ENCODE measurements at regions not wholly inside any gene's neighbourhood (a gene's known extent, or its start where the extent isn't known, plus 50 kb on each side); places are given as distances from the start of the nearest gene placed in this dataset.
A peak's percentile ranks its signal among the peaks of the same experiment; 100 is the strongest.
"Not testable (repeated sequence)": the region's sequence is repeated elsewhere in the genome, so short reads cannot be mapped to it uniquely, and the experiment has no call there.

DNA sequence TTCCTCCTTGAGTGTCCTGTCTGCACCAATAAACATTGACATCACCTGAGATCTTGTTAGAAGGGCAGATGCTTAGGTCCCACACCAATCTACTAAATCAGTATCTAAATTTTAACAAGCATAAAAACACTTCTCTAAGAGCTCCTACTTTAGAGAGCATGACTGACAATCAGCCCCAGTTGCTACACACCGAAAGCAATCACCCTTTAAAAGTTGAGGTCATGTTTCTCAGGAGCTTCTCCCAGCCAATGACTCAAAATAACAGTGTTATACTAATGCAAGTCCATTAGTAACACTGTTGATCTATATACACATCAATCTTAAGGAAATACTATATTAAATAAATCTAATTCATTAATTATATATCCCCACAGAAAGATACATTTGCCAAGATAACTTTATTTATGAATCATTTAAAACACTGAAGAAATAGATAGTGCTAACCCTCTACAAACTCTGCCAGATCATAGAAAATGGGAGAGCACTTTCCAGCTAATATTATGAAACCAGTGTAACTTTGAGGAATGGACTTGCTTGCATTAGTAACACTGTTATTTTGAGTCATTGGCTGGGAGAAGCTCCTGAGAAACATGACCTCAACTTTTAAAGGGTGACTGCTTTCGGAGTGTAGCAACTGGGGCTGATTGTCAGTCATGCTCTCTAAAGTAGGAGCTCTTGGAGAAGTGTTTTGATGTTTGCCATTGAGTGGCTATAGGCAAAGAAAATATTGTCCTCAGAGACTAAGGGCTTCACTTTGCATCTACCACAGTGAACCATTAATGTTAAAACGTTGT, 109.8 kb upstream of the HDX start:
- no peak for DNase-seq

DNA sequence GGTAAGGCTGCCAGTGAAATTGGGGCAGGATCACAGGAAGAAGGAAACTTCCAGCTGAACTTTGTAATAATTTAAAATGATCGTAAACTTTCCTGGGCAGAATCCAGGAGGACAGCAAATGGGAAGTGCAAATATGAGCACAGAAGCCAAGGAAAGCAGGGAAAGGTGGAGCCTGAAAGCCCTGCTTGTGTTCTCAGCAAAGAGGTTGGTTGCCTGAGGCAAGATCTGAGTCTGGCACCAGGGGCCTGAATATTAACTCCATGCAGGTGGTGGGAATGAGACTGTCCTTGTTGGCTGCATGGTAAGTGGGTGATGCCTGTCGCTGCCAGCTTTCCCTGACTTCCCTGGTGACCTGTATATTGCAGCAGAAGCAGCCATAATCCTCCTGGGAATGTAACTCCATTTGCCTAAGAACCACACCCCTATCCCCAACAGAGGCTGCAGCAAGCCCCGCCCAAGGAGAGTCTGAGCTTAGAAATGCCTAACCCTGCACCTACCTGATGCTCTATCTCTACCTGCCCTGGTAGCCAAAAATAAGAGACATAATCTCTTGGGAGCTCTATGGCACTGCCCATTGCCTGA, 132.0 kb upstream of the HDX start:
- DNase-seq, result no peak

DNA sequence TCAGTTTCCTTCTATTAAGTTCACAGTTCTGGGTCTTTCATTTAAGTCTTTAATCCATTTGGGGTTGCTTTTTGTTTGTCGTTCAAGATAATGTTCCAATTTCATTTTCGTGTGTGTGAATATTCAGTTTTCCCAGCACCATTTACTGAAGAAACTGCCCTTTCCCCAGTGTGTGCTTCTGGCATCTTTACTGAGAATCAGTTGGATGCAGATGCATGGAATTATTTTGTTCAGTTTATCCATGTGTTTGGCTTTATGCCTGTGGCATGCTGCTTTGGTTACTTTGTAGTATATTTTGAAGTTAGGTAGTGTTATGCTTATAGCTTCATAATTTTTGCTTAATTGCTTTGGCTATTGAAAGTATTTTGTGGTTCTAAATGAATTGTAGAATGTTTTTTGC, 163.8 kb upstream of the HDX start:
- DNase-seq, result no peak

DNA sequence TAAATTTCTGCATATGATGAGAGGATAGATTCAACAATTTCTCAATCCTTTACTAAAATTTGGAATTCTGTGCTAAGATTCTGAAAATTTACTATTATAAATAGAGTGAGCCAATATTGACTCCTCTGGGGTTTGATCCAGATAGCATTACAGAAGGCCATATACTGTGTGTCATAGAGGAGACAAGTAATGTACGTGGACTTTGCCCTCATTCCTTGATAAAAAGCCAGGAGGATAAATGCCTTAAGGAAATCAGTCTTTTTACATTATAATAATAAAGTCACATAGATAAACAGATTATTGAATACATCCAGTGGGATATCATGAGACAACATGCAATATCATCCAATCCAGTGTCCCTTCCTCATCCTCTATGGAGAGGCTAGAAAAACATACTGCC, 188.0 kb upstream of the HDX start:
- DNase-seq, result no peak

DNA sequence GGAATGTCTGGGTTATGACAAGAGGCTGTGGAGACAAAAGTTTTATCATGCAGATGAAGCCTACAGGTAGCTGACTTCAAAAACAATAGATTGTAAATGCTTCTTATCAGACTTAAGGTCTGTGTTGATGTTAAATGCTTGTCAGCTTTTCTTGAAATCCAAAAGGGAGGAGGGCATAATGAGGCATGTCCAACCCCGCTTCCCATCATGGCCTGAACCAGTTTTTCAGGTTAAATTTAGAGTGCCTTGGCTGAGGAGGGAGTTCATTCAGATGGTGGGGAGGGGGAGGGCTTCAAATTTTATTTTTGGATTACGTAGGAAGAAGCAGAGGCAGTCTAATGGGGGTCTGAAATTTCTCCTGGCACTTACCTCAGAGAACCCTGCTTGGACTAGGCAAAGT, 207.7 kb upstream of the HDX start:
- DNase-seq, result no peak

DNA sequence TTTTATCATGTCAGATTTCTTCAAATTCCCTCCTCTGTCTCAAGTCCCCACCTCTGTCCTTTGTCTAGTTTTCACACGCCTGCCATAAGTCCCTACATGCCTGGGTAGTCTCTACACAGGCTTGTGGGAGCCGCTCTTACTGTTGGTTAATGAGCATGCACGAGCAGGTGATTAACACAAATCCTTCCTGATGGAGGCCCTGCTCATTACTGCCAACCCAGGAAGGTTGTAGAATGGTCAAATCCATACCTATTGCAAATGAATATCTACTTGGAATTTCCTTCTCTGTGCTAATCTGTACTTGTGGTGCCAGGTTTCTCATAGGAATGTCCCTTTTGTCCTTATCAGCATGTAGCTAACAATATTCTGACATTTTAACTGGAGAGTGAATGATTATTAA, 208.4 kb upstream of the HDX start:
- DNase-seq, result no peak

DNA sequence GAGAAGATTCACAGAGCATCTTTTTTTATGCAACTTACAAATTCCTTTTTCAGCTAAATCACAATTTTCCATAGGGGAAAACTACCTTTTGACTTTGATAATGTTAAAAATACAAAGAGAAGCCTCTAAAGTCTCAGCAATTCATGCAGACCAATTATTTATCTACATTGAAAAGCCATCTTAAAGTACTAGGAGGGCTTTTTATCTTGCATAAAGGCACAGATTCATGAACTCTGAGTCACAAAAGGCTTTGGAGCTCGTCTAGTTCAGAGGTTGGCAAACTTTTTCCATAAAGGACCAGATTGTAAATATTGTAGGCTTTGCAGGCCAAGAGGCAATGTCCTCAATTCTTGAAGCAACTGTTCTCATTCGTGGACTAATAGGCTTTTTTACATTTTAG, 210.4 kb upstream of the HDX start:
- no peak for DNase-seq

DNA sequence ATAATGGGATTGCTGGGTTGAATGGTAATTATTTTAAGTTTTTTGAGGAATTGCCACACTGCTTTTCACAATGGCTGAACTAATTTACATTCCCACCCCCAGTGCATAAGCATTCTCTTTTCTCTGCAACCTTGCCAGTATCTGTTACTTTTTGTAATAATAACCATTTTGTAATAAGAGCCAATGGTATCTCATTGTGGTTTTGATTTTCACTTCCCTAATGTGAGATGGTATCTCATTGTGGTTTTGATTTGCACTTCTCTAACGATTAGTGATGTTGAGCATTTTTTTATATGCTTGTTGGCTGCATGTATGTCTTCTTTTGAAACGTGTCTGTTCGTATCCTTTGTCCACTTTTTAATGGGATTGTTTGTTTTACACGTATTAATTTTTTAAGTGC, 213.1 kb upstream of the HDX start:
- DNase-seq, result no peak

DNA sequence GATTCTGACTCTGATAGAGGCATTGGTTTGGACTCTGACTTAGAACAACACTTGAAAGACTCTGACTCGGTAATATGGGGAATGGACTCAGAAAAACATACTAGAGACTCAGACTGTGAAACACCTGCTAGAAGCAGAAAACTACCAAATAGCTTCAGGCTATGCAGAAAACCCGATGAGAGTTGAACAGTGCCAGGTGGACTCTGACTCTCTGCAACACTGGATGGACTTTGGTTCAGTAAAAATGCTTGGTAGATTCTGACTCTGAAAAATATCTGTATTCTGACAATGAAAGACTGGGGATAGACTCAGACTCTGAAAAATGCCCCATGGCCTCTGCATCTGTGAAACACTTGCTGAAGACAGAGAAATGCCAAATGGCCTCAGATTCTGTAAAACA, 215.1 kb upstream of the HDX start:
- DNase-seq, result no peak

DNA sequence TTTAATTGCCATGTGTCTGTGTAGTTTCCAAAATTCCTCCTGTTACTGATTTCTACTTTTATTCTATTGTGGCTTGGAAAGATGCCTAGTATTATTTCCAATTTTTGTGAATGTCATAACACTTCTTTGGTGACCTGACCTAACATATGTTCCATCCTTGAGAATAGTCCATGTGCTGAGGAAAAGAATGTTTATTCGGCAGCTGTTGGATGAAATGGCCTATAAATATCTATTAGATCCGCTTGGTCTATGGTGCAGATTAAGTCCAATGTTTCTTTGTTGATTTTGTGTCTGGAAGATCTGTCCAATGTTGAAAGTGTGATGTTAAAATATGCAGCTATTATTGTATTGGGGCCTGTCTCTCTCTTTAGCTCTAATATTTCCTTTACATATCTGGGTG, 219.2 kb upstream of the HDX start:
- DNase-seq, result no peak

DNA sequence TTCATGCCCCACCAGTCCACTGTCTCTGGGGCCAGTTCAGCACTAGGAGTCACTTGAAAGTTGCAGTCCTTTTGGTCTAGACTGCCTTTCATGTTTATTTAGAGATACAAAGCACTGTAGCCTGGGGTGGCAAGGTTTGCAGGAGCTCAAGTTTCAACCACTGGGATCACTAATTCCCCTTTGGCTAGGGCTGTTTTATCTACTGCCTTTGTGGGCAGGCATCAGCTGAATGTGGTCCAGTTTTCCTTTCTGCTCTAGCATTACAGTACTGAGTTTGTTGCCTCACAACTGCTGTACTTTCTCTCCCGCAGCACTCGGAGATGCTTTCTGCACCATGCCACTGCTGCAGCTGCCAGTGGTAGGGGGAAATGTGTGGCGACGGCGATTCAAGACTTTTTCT, 222.3 kb upstream of the HDX start:
- DNase-seq, result no peak

DNA sequence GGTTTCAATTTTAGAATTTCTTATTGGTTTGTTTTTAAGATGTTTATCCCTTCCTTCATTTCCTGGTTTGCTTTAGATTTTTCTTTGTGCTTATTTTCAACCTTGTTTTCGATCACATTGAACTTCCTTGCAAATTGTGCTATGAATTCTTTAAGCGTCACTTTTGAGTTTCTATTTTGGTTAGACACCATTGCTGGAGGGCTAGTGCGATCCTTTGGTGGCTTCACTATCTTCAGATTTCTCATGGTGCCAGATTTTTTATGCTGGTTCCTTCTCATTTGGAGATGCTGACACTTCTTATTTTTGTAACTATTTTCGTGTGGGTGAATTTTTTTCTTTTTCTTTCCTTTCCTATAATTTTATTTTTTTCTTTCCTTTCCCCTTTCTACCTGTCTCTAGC, 227.2 kb upstream of the HDX start:
- no peak for DNase-seq

DNA sequence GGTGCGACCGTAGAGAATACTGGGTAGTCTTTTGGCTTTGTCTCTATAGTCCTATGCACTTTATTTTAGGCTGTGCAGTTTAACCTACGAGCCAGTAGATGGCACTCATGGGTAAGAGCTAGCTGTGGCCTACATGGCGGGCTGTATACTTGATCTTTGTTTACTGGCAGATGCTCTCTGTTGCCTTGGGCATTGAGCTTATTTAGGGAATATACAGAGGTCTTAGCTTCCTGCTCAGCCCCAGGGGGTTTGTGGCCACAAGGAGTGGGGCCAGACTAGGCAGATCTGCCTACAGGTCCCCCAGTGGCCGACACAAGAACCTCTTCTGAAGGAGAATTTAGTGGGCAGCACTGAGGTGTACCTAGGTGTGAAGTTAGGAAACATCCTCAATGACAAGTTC, 227.6 kb upstream of the HDX start:
- DNase-seq, result peak in 8 of 56 donors; percentile 0 to 5 (median 2)

DNA sequence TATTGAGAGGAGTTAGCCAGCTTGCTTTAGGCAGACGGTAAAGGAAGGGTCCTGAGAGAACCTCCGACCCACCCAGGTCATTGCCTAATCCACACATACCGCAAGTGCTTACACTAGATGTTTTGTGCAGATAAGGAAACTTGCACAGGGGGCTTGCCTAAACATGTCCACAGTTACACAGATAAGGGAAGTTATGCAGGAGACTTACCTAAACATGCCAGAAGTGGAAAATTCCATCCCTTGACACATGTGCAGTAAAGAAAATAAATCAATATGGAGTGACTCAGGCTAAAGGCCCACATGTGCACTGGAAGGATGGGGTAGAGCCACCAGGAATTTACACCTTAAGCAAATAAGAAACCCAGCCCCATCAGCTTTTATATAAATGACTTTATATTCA, 232.8 kb upstream of the HDX start:
- DNase-seq, result peak in 1 of 56 donors; percentile 0

DNA sequence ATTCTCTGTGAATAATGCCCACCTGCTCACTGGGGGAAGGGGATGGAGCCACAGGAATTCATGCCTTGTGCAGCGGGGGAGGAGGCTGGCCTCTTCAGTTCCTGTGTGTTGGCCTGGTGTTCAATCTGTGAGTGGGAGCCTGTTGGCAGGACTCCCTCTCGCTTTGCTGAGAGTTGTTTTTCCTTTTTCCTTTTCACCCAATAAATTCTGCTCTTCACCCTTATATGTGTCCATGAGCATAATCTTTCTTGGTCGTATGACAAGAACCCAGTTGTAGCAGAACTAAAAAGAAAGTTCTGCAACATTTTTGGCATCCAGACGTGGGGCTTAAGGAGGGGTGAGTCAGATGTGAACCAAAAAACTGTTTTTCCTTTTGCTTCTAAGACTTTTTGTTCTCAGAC, 235.2 kb upstream of the HDX start:
- no peak for DNase-seq

DNA sequence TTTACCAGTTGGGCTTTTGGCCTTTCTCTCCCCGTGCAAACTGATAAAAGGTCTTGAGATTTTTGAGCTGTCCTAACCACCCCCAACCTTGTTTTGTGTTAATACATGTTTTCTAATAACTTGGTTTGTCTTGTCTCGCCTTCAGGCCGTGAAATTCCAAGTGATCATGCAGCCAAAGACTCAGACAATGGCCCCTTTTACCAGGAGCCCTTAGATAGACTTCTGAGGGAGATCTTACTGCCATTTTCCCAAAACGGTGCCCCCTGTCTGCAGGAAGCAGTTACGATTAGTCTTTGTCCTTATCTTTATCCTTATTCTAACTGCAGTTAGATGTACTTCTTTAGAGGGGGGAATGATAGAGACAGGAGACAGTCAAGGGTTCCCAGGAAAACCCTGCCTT, 245.3 kb upstream of the HDX start:
- DNase-seq, result no peak

DNA sequence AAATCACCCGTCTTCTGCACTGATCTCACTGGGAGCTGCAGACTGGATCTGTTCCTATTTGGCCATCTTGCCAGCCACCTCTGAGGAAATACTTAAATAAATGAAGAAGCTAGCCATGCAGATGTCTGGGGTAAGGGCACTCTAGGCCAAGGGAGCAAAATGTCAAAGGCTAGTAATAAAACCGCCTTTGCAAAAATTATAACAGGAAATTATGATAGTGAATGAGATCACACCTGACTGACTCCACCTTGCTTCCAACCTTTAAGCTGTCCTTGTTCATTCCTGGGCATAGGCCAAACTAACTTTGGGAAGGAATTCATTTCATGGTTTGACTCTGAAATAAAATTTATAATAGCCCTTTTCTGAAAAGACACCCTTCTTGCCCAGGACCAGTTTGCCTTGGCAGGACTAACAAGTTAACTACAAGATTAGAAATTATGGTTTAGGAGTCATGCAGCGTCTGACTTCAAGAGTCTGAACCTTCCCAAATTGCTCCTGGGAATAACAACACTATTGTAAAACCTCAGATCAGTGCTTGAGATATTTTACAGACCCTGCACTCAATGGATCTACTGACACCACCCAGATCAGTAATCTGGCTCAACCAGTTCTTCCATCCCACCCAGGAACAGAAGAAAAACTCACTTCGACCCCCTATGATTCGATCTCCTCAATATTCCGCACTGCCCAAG, 246.9 kb upstream of the HDX start:
- no peak for DNase-seq

DNA sequence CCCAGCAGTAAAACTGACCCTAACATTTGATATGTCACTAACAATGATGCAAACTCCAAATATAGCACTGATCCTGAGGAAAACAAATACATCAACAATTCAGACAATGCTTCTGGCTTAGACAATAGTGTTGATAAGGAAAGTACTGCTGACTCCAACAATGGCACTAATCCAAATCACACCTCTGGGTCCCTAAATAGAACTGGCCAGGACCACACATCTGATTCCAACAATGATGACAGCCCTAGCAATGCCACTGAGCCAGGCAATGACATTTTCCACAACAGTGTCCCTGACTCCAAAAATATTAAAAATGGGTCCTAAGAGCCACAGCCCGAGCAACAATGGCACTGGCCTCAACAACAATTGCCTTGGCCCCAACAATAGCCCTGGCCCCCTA, 243.1 kb upstream of the APOOL start:
- DNase-seq, result no peak

DNA sequence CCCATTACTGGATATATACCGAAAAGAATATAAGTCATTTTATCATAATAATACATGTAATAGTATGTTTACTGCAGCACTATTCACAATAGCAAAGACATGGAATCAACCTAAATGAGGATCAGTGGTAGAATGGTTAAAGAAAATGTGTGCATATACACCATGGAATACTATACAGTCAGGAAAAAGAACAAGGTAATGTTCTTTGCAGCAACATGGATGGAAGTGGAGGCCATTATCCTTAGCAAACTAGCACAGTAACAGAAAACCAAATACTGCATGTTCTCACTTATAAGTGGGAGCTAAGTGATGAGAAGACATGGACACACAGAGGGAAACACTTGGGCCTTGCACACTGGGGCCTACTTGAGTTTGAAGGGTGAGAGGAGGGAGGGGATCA, 207.4 kb upstream of the APOOL start:
- DNase-seq, result no peak

DNA sequence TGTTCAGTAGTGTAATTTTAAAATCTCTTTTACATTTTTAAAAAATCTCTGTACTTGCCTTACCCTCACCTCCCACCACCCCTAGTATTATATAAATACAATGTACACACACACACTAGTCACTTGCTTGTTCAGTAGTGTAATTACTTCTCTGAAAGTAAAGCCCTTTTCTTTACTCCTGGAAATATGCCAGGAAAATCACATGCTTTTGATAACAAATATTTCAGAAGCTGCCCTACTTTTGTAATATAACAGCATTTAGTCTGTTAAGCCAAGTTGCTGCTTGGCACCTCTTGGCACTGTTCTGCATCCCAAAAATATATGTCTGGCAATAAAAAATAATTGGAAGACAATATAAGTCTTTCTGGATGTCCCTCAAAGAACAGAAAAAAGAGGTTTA, 172.8 kb upstream of the APOOL start:
- DNase-seq, result no peak

DNA sequence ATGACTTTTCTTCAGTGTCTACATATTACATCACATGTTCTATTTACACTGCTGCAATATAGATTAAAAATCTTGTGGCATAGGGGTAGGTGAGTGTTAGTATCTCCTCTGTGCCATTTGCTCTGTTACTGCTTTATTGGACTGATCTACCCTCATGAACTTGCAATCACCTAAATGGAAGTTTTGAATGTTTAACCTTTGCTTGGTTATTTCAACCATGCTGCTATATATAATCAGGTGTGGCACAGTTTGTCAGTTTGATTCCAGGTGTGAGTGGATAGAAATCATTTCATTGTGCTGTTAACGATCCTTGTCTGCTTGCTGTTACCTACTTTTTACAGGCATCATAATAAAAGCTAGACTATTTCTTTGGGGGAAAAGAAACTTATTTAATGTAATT, 157.1 kb upstream of the APOOL start:
- not testable (repeated sequence) for DNase-seq

DNA sequence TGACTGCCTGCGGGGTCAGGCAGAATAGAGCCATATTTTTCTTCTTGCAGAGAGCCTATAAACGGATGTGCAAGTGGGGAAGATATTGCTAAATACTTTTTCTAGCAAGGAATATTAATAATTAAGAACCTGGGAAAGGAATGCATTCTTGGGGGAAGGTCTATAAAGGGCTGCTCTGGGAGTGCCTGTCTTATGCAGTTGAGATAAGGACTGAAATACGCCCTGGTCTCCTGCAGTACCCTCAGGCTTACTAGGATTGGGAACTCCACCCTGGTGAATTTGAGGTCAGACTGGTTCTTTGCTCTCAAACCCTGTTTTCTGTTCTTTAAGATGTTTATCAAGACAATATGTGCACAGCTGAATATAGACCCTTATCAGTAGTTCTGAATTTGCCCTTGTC, 152.5 kb upstream of the APOOL start:
- DNase-seq, result not testable (repeated sequence)

DNA sequence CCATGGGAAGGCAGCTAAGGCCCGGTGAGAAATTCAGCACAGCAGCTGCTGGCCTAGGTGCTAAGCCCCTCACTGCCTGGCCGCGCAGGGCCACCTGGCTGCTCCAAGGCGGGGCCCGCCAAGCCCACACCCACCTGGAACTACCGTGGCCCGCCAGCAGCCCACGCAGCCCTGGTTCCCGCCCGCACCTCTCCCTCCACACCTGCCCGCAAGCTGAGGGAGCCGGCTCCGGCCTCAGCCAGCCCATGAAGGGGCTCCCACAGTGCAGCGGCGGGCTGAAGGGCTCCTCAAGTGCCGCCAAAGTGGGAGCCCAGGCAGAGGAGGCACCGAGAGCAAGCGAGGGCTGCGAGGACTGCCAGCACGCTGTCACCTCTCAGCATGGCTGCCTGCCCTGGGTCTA, 146.9 kb upstream of the APOOL start:
- DNase-seq, result not testable (repeated sequence)

Data from nucleus accumbens (tissue), 56 donors.